ENCODE measurements at regions not wholly inside any gene's neighbourhood (a gene's known extent, or its start where the extent isn't known, plus 50 kb on each side); places are given as distances from the start of the nearest gene placed in this dataset.

- TF ChIP-seq EZH2 (IDR thresholded peaks at IDR 0.05; ENCODE audit: low read depth, low read length, severe bottlenecking) (no peak), CTCF (IDR thresholded peaks at IDR 0.05; ENCODE audit: control extremely low read depth in 1 of 3, insufficient read depth in 1 of 3, low read depth in 1 of 3, low read length in 3 of 3) (peak in 1 of 3 experiments; percentile 34; a peak in 1 of 4 replicates), SAP30 (IDR thresholded peaks at IDR 0.05; ENCODE audit: insufficient read depth, insufficient replicate concordance, low read length) (no peak)
These were observed 290.3 kb downstream of the CHRM3 start for GRCh38 chr1:239676522-239677273.

Measured in H1 (cell line).